GOT3 (cell line): ENCODE measurements at regions not wholly inside any gene's neighbourhood (a gene's known extent, or its start where the extent isn't known, plus 50 kb on each side); places are given as distances from the start of the nearest gene placed in this dataset.
"Not testable (repeated sequence)": the region's sequence is repeated elsewhere in the genome, so short reads cannot be mapped to it uniquely, and the experiment has no call there.

Experiments used
- DNase-seq: peaks from one replicate; lab custom pipeline; 2025; ENCODE audit warnings: mixed read lengths; lab: John Stamatoyannopoulos, UW

- no peak for DNase-seq
These were observed 258.1 kb downstream of the C11orf87 start for GRCh38 chr11:109680127-109680526.

GRCh38 chr11:109682788-109683187 is 260.8 kb downstream of the C11orf87 start:
- not testable (repeated sequence) for DNase-seq

- no peak for DNase-seq
These were observed 273.7 kb downstream of the C11orf87 start for GRCh38 chr11:109695696-109696095.

- no peak for DNase-seq
These were observed 274.4 kb downstream of the C11orf87 start for GRCh38 chr11:109696191-109696897.

- DNase-seq = no peak
These were observed 275.3 kb downstream of the C11orf87 start for GRCh38 chr11:109697140-109697843.

- DNase-seq = no peak
These were observed 276.2 kb downstream of the C11orf87 start for GRCh38 chr11:109698237-109698636.

GRCh38 chr11:109704432-109704831 is 282.4 kb downstream of the C11orf87 start:
- no peak for DNase-seq

GRCh38 chr11:109706945-109707344 is 285.0 kb downstream of the C11orf87 start:
- DNase-seq = no peak

GRCh38 chr11:109707411-109707810 is 285.4 kb downstream of the C11orf87 start:
- DNase-seq = no peak

- no peak for DNase-seq
These were observed 286.2 kb downstream of the C11orf87 start for GRCh38 chr11:109708184-109708583.

- DNase-seq = not testable (repeated sequence)
These were observed 292.5 kb downstream of the C11orf87 start for GRCh38 chr11:109714444-109714843.

GRCh38 chr11:109715424-109715823 is 293.4 kb downstream of the C11orf87 start:
- DNase-seq = not testable (repeated sequence)

GRCh38 chr11:109726061-109726460 is 304.1 kb downstream of the C11orf87 start:
- DNase-seq = no peak

- DNase-seq = no peak
These were observed 306.1 kb downstream of the C11orf87 start for GRCh38 chr11:109728056-109728455.

- no peak for DNase-seq
These were observed 307.8 kb downstream of the C11orf87 start for GRCh38 chr11:109729761-109730160.

- no peak for DNase-seq
These were observed 308.7 kb downstream of the C11orf87 start for GRCh38 chr11:109730669-109731068.

- DNase-seq = no peak
These were observed 309.5 kb downstream of the C11orf87 start for GRCh38 chr11:109731451-109731850.

- DNase-seq = no peak
These were observed 311.3 kb downstream of the C11orf87 start for GRCh38 chr11:109733245-109733644.

GRCh38 chr11:109734566-109734965 is 312.6 kb downstream of the C11orf87 start:
- DNase-seq = no peak

GRCh38 chr11:109735128-109735527 is 313.1 kb downstream of the C11orf87 start:
- no peak for DNase-seq

GRCh38 chr11:109739379-109739778 is 317.4 kb downstream of the C11orf87 start:
- no peak for DNase-seq

GRCh38 chr11:109745996-109746625 is 324.1 kb downstream of the C11orf87 start:
- no peak for DNase-seq

- no peak for DNase-seq
These were observed 325.8 kb downstream of the C11orf87 start for GRCh38 chr11:109747839-109748238.
